Bronchial epithelial cell (primary cell): ENCODE measurements at regions not wholly inside any gene's neighbourhood (a gene's known extent, or its start where the extent isn't known, plus 50 kb on each side); places are given as distances from the start of the nearest gene placed in this dataset.

Experiments used
- DNase-seq: peaks from one replicate; pipeline ENCODE4 v3.0.0-alpha.2; 2010; ENCODE audit warnings: low read depth
- FAIRE-seq: peaks from 2 replicates; lab custom pipeline; 2011; peaks lifted over from hg19 to GRCh38; lab: Jason Lieb, UNC
- H3K27me3 ChIP-seq: 2 replicates; pipeline ENCODE4 v1.5.1; 2011; ENCODE audit warnings: low read length; ENCODE audit not compliant: control insufficient read depth, insufficient read depth
- H3K36me3 ChIP-seq: 2 replicates; pipeline ENCODE4 v1.5.1; 2011; ENCODE audit warnings: low read length; ENCODE audit not compliant: control insufficient read depth, insufficient read depth
- H3K4me3 ChIP-seq: 2 replicates; pipeline ENCODE4 v1.5.1; 2011; ENCODE audit warnings: mild to moderate bottlenecking, low read depth, low read length, control low read depth
- TF ChIP-seq, protein P1 (sequence below): IDR thresholded peaks from 2 replicates; pipeline ENCODE4 v1.5.1; 2011; ENCODE audit warnings: mild to moderate bottlenecking, moderate library complexity, low read length, control low read depth, inconsistent platforms; ENCODE audit not compliant: insufficient read depth, severe bottlenecking

DNA sequence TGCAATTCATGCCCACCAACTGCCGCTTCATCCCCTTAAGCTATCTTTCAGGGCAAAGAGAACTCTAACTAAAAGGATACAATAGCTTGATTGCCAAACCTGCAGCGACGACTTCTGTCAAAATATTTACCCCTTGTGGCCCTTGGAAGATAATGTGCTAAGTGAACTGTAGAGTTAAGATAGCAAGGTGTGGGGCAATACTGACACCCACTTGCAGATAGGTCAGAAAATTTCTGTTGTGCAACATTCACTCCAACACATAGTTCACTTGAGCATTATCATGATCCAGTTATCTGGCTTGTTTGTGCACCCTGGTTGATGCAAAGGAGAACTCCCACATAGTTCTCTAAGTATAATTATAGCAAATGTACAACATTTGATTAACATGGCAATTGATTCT lies 55.6 kb downstream of the RHOXF2B start:
- TF ChIP-seq, protein P1, sequence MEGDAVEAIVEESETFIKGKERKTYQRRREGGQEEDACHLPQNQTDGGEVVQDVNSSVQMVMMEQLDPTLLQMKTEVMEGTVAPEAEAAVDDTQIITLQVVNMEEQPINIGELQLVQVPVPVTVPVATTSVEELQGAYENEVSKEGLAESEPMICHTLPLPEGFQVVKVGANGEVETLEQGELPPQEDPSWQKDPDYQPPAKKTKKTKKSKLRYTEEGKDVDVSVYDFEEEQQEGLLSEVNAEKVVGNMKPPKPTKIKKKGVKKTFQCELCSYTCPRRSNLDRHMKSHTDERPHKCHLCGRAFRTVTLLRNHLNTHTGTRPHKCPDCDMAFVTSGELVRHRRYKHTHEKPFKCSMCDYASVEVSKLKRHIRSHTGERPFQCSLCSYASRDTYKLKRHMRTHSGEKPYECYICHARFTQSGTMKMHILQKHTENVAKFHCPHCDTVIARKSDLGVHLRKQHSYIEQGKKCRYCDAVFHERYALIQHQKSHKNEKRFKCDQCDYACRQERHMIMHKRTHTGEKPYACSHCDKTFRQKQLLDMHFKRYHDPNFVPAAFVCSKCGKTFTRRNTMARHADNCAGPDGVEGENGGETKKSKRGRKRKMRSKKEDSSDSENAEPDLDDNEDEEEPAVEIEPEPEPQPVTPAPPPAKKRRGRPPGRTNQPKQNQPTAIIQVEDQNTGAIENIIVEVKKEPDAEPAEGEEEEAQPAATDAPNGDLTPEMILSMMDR: no peak
- H3K4me3 ChIP-seq: no peak overlapping the region
- DNase-seq: no peak
- no peaks in the 10 kb centered on the region for H3K36me3 ChIP-seq
- no peak for FAIRE-seq
- no peaks in the 10 kb centered on the region for H3K27me3 ChIP-seq

DNA sequence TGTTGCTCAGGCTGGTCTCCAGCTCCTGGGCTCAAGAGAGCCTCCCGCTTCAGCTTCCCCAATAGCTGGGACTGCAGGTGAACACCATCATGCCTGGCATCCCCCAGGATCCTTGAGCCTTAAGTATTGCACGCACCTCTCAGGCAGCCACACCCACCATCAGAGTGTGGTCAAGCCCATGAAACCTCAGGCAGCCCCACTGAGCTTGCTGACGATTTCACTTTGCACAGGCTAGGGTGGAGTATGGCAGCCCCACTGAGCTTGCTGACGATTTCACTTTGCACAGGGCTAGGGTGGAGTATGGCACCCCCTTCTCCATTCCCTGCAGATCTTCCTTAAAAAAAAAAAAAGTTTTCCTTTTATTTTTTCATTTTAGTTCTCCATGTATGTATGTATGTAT lies 57.2 kb downstream of the RHOXF2B start:
- Histone ChIP-seq H3K36me3 (no peaks in the 10 kb centered on the region), H3K4me3 (no peak overlapping the region), H3K27me3 (peaks cover 5% of the 10 kb centered on the region)
- TF ChIP-seq, protein P1: no peak
- FAIRE-seq (no peak), DNase-seq (no peak)

DNA sequence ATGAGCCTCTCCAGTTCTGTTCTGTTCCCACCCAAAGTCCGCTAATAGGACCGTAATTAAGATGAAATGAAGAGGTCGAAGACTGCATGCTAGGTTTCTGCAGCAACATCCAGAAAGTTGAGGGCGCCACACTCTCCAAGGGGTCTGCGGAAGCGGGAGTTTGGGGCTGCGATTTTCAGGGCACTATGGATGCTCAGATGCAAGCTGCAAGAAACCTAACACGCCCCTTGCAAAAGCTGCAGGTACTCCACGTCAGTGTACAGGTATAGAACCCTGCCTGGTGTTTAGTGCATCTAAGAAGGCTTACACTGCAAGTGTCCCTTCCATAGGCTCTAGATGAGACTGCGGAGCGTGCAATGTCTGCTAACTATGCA lies 61.4 kb downstream of the RHOXF2B start:
- TF ChIP-seq, protein P1: no peak
- Histone ChIP-seq H3K4me3 (no peak overlapping the region), H3K36me3 (no peaks in the 10 kb centered on the region), H3K27me3 (peaks cover 13% of the 10 kb centered on the region)
- DNase-seq (no peak), FAIRE-seq (no peak)

DNA sequence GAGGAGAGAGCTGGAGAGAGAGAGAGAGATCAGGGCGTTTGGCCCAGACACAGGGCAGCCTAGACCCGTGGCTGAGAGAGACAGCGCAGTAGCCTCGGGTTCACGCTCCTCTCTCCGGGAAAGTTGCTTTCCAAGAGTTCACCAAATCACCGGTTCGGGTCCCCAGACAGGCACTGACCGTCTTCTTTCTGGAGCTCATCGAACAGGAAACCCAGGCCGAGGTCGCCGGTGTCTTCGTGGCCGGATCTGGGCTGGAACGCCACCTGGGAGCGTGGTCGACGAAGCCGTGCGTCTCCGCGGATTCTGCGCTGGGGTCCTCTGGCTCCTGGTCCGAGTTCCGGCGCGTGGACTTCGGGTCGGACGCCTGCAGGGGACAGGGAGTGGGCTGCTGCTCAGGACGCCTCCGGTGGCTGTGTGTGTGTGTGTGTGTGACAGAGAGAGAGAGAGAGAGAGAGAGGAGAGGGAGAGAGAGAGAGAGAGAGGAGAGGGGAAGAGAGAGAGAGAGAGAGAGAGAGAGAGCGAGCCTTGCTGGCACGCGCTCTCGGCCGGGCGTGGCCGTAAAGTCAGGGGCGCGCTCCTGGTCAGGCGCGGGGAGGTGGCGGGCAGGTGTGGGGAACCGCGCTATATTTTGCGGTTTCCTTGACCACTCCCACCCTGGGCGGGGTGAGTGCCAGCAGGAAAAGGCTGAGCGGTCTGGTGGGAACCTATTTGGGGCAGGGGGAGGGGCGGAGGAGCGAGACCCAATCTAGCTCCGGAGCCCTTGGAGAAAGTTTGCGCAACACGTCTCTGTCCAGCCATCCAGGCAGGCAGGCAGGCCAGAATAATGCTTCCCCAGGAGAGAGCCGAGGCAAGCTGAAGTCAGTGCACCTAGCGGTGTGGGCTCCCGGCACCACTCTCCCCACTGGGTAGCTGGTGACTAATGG lies 62.1 kb downstream of the RHOXF2B start:
- Histone ChIP-seq H3K4me3 (no peak overlapping the region), H3K27me3 (peaks cover 13% of the 10 kb centered on the region), H3K36me3 (no peaks in the 10 kb centered on the region)
- FAIRE-seq (no peak), DNase-seq (no peak)
- TF ChIP-seq, protein P1: no peak

DNA sequence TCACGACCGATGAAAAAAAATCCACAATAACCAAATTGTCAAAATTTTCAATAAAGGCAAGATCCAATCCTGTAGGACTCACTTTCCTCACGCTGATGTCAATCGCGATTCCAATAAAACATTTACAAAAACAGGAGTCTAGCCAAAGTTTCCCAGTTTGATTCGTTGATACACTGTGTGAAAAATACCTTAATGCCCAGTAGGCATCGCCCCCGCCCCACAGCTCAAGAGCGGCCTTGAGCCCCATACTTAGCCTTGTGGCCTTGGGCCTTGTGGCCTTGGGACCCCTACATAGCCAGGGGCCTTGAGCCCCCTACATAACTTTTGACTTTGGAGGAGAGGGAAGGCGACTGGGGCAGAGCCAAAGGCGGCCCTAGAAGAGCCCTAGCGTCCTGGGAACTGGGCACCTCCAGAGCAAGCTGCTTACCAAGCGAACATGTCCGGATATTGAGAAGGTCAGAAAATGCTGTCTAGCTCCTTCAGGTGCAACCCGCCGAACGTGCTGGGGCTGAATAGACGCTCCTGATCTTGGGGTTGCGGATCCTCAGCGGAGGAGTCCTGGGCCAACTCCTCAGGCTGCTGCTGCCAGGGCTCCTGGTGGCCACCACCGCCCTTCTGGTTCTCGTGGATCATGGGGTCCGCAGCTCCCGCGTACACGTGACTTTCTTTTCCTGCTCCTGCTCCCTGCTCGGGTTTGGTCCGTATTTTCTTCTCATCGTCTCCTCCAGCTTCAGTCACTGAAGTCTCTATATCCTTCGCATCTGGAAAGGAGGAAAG lies 62.9 kb downstream of the RHOXF2B start:
- H3K36me3 ChIP-seq: no peaks in the 10 kb centered on the region
- FAIRE-seq: no peak
- peaks cover 13% of the 10 kb centered on the region for H3K27me3 ChIP-seq
- H3K4me3 ChIP-seq: no peak overlapping the region
- TF ChIP-seq, protein P1: no peak
- no peak for DNase-seq
